B cell (primary cell): ENCODE measurements at regions not wholly inside any gene's neighbourhood (a gene's known extent, or its start where the extent isn't known, plus 50 kb on each side); places are given as distances from the start of the nearest gene placed in this dataset.

Source experiments
- ATAC-seq: fragments of 200-7000 bp; cut with Tn5 transposase; one replicate; pipeline ENCODE4 v1.10.0; 2021; ENCODE audit warnings: low read depth, mild to moderate bottlenecking, moderate number of reproducible peaks, moderate library complexity
- CTCF ChIA-PET: fragments of 350-600 bp; sonication (Branson Sonifier 250); formaldehyde crosslinking; loops from one replicate; lab custom pipeline; 2021; ENCODE audit warnings: antibody characterized with exemption, inconsistent platforms; lab: Charles Lee
- POLR2A ChIA-PET: fragments of 350-600 bp; sonication (Branson Sonifier 250); formaldehyde crosslinking; loops from one replicate; lab custom pipeline; 2021; ENCODE audit warnings: antibody characterized with exemption; lab: Charles Lee
- DNase-seq: peaks from one replicate; pipeline ENCODE4 v3.0.0; 2013
- H2AFZ ChIP-seq: 2 replicates; pipeline ENCODE4 v1.6.1; 2012; ENCODE audit warnings: mild to moderate bottlenecking, low read depth, low read length; ENCODE audit not compliant: insufficient read depth, poor library complexity, severe bottlenecking
- H3K27ac ChIP-seq, 2 donors: 1 replicate in 1 of 2; 2 replicates in 1 of 2; pipeline ENCODE4 v1.5.1; 2012 to 2013; ENCODE audit warnings: low read length in 2 of 2, mild to moderate bottlenecking in 2 of 2, moderate library complexity in 1 of 2
- H3K27me3 ChIP-seq, 4 experiments: fragments of 200-600 bp in 1 of 4; sonication (generic) in 1 of 4; replicated peaks in 1 of 4; 1 replicate in 2 of 4; 2 replicates in 2 of 4; pipeline versions ENCODE4 v1.6.1 to v1.7.0; 2013 to 2016; ENCODE audit warnings: low read length in 3 of 4, mild to moderate bottlenecking in 2 of 4, mixed read lengths in 1 of 4, moderate library complexity in 1 of 4; ENCODE audit not compliant: insufficient read depth in 4 of 4, control insufficient read depth in 3 of 4; ENCODE audit errors: control extremely low read depth in 1 of 4
- H3K36me3 ChIP-seq, 2 experiments: replicated peaks in 1 of 2; 1 replicate in 1 of 2; 2 replicates in 1 of 2; pipeline versions ENCODE4 v1.6.1 to v1.7.1; 2013; ENCODE audit warnings: low read length in 1 of 2; ENCODE audit not compliant: insufficient read depth in 2 of 2, control insufficient read depth in 1 of 2; ENCODE audit errors: control extremely low read depth in 1 of 2, extremely low read depth in 1 of 2
- H3K4me1 ChIP-seq, 2 donors: fragments of 200-600 bp in 1 of 2; sonication (generic) in 1 of 2; 1 replicate in 1 of 2; 2 replicates in 1 of 2; pipeline versions ENCODE4 v1.5.1 to v1.6.1; 2013 to 2017; ENCODE audit warnings: low read length in 2 of 2; ENCODE audit not compliant: control insufficient read depth in 2 of 2, insufficient read depth in 2 of 2
- H3K4me2 ChIP-seq: replicated peaks from 2 replicates; pipeline ENCODE3; 2012; ENCODE audit warnings: mild to moderate bottlenecking, low read depth, low read length; ENCODE audit not compliant: poor library complexity, severe bottlenecking
- H3K4me3 ChIP-seq, 5 experiments: fragments of 200-600 bp in 1 of 5; sonication (generic) in 1 of 5; 1 replicate in 3 of 5; 2 replicates in 2 of 5; pipeline versions ENCODE4 v1.5.1 to v1.7.0; 2011 to 2016; ENCODE audit warnings: low read length in 4 of 5, mild to moderate bottlenecking in 4 of 5, low read depth in 2 of 5, control low read depth in 1 of 5, moderate library complexity in 1 of 5; ENCODE audit not compliant: insufficient read depth in 1 of 5; ENCODE audit errors: control extremely low read depth in 1 of 5, extremely low read depth in 1 of 5
- H3K79me2 ChIP-seq: fragments of 200-600 bp; sonication (generic); one replicate; pipeline ENCODE4 v1.6.0; 2016; ENCODE audit warnings: low read length; ENCODE audit not compliant: control insufficient read depth, insufficient read depth
- H3K9ac ChIP-seq: fragments of 200-600 bp; sonication (generic); 2 replicates; pipeline ENCODE4 v1.6.1; 2017; ENCODE audit warnings: mild to moderate bottlenecking, low read length, moderate library complexity
- H3K9me3 ChIP-seq, 3 donors: one replicate each; pipeline versions ENCODE4 v1.6.1 to v1.7.1; 2013; ENCODE audit warnings: low read length in 2 of 3; ENCODE audit not compliant: control insufficient read depth in 2 of 3, insufficient read depth in 1 of 3; ENCODE audit errors: control extremely low read depth in 1 of 3
- H4K20me1 ChIP-seq: 2 replicates; pipeline ENCODE4 v1.6.0; 2012; ENCODE audit warnings: mild to moderate bottlenecking, low read length; ENCODE audit not compliant: insufficient read depth, control insufficient read depth, poor library complexity, severe bottlenecking
- H3K27ac Mint-ChIP-seq: one replicate; pipeline ENCODE4 v1.8.0; 2021; ENCODE audit warnings: mixed read lengths
- H3K27me3 Mint-ChIP-seq: one replicate; pipeline ENCODE4 v1.8.0; 2021; ENCODE audit warnings: mixed read lengths
- H3K4me1 Mint-ChIP-seq: one replicate; pipeline ENCODE4 v1.8.0; 2021; ENCODE audit warnings: mixed read lengths
- H3K4me3 Mint-ChIP-seq: one replicate; pipeline ENCODE4 v1.8.0; 2021; ENCODE audit warnings: mixed read lengths
- H3K9me3 Mint-ChIP-seq: one replicate; pipeline ENCODE4 v1.8.0; 2022; ENCODE audit warnings: mixed read lengths; ENCODE audit not compliant: insufficient read depth
- EZH2 ChIP-seq: IDR thresholded peaks from 2 replicates; pipeline ENCODE4 v1.6.1; 2012; ENCODE audit warnings: borderline replicate concordance, low read depth, mild to moderate bottlenecking, moderate library complexity, low read length; ENCODE audit not compliant: insufficient read depth, poor library complexity, severe bottlenecking
- WGBS: methylation state at CpG from one replicate; pipeline ENCODE4 v1.1.5; 2013; ENCODE audit warnings: missing lambda C conversion rate; ENCODE audit not compliant: insufficient coverage; 5-methylcytosine and 5-hydroxymethylcytosine counted together
- intact Hi-C: fragments of 100-400 bp; cut with micrococcal nuclease; formaldehyde crosslinking; loops from one replicate; pipeline ENCODE4 v1.10.0; 2022
- TF ChIP-seq, protein P1 (sequence below): fragments of 200-600 bp; IDR thresholded peaks from one replicate; pipeline ENCODE4 v1.8.0; 2022; ENCODE audit warnings: antibody characterized with exemption, mild to moderate bottlenecking

DNA sequence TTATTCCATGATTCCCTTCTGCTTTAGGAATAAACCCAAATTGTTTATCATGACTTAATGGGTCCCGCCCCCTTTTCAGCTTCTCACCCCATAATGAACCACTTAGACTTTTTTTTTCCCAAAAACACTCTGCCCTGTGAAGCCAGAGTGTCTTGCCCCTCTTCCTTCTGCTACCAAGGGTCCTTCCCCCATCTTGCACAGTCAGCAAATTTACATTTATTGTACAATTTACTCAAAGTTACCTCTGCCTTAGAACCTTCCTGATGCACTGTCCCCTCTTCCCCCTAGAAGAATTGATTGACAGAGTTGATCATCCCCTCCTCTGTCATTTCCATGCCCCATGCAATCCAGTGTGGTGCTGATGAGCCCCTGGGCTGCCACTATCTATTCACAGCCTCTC, 101.5 kb upstream of the PPP2R3A start:
- POLR2A ChIA-PET = no interaction called here
- Mint-ChIP-seq H3K27ac (no peak overlapping the region), H3K9me3 (no peaks in the 10 kb centered on the region), H3K4me1 (no peaks in the 10 kb centered on the region), H3K4me3 (no peak overlapping the region), H3K27me3 (no peaks in the 10 kb centered on the region)
- intact Hi-C loops = no loop called here
- no peaks in the 10 kb centered on the region for H4K20me1 ChIP-seq
- no peak overlapping the region for H3K27ac ChIP-seq
- H3K27me3 ChIP-seq = peaks cover 0 to 2% (median 0%) of the 10 kb centered on the region in 4 experiments
- no peaks in the 10 kb centered on the region for H3K36me3 ChIP-seq
- CTCF ChIA-PET = no interaction called here
- no peak overlapping the region for H3K9ac ChIP-seq
- H3K4me1 ChIP-seq = no peaks in the 10 kb centered on the region
- WGBS = 90% methylated on average over 1 of the region's 1 CpG
- no peak overlapping the region for H2AFZ ChIP-seq
- DNase-seq (no peak), ATAC-seq (no peak)
- no peak overlapping the region for H3K4me3 ChIP-seq
- H3K4me2 ChIP-seq = no peak overlapping the region
- TF ChIP-seq, protein P1, sequence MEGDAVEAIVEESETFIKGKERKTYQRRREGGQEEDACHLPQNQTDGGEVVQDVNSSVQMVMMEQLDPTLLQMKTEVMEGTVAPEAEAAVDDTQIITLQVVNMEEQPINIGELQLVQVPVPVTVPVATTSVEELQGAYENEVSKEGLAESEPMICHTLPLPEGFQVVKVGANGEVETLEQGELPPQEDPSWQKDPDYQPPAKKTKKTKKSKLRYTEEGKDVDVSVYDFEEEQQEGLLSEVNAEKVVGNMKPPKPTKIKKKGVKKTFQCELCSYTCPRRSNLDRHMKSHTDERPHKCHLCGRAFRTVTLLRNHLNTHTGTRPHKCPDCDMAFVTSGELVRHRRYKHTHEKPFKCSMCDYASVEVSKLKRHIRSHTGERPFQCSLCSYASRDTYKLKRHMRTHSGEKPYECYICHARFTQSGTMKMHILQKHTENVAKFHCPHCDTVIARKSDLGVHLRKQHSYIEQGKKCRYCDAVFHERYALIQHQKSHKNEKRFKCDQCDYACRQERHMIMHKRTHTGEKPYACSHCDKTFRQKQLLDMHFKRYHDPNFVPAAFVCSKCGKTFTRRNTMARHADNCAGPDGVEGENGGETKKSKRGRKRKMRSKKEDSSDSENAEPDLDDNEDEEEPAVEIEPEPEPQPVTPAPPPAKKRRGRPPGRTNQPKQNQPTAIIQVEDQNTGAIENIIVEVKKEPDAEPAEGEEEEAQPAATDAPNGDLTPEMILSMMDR = no peak
- no peak for TF ChIP-seq EZH2
- peaks cover 0 to 5% (median 0%) of the 10 kb centered on the region in 3 donors for H3K9me3 ChIP-seq
- no peaks in the 10 kb centered on the region for H3K79me2 ChIP-seq

DNA sequence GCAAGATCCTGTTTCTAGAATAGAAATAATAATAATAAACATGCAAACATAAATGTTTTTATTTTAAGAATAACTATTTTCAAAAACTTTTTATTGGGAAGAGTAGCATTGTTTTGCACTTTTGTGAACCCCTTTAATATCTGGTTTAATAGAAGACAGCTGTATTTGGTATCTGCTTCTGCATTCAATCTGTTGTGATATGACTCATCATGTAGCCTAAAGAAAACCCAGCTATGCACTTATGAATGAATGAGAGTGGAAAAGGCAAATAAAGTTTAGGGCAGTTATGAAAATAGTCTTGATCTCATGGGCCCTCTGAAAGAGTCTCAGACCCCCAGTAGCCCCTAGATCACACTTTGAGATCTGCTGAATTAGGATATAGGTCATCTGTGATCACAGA, 100.4 kb upstream of the PPP2R3A start:
- no peak overlapping the region for H3K4me3 ChIP-seq
- no peaks in the 10 kb centered on the region for H3K79me2 ChIP-seq
- no peak overlapping the region for H3K27ac ChIP-seq
- H3K9me3 Mint-ChIP-seq = no peaks in the 10 kb centered on the region
- no peak overlapping the region for H2AFZ ChIP-seq
- ChIA-PET CTCF (no interaction called here), POLR2A (no interaction called here)
- H3K4me3 Mint-ChIP-seq = no peak overlapping the region
- no peak for TF ChIP-seq EZH2
- TF ChIP-seq, protein P1 = no peak
- H3K27ac Mint-ChIP-seq = no peak overlapping the region
- H3K9me3 ChIP-seq = peaks cover 0 to 5% (median 0%) of the 10 kb centered on the region in 3 donors
- DNase-seq (no peak), ATAC-seq (no peak)
- no peaks in the 10 kb centered on the region for H3K4me1 ChIP-seq
- H3K27me3 Mint-ChIP-seq = no peaks in the 10 kb centered on the region
- intact Hi-C loops = no loop called here
- H3K9ac ChIP-seq = no peak overlapping the region
- H4K20me1 ChIP-seq = no peaks in the 10 kb centered on the region
- peaks cover 0 to 2% (median 0%) of the 10 kb centered on the region in 4 experiments for H3K27me3 ChIP-seq
- H3K36me3 ChIP-seq = no peaks in the 10 kb centered on the region
- no peaks in the 10 kb centered on the region for H3K4me1 Mint-ChIP-seq
- no peak overlapping the region for H3K4me2 ChIP-seq
